ENCODE measurements at regions not wholly inside any gene's neighbourhood (a gene's known extent, or its start where the extent isn't known, plus 50 kb on each side); places are given as distances from the start of the nearest gene placed in this dataset.

DNA sequence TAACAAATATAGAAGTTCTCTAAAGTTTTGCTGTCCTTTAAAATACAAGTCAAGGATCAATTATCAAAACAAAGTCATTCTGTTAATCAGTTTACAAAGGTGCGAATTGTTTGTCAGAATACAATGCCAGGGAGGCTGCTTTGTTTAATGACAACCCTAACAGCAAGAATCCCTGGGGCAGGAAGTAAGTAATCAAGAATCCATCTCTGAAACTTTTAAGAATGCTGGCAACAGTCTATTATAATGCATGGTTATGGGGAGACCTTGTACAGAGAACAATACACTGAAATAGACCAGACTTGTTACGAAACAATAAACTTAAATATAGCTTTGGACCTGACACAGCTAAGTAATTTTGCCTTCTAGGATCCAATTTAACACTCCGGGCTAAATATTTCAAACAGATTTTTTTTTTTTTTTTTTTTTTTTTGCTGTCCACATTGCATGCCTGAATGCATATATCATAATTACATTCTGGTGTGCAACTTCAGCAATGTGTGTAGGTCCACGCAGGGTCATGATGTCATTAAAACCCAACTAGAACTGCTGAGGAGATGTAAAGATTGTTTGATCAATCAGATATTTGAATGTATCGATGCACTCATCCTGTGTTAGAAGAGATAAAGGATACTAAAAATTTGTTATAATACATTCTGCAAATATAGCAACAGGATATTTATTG lies 421.3 kb downstream of the CETN3 start:
- intact Hi-C loops (cut with DNase I), result no loop called here
- TF ChIP-seq POLR2AphosphoS5 (IDR thresholded peaks at IDR 0.05) (peak in 1 of 4 donors; percentile 10), EP300 (IDR thresholded peaks at IDR 0.05) (no peak)
- no peaks in the 10 kb centered on the region for H3K9me3 ChIP-seq
- WGBS, 2 donors, result 89 to 93% methylated on average over 5 of the region's 5 CpGs
- no peak overlapping the region for H3K4me3 ChIP-seq
- peaks cover 0 to 23% (median 14%) of the 10 kb centered on the region in 4 donors for H3K4me1 ChIP-seq
- H3K27me3 ChIP-seq, result no peaks in the 10 kb centered on the region
- H3K27ac ChIP-seq, result peak overlapping the region in 2 of 4 donors; percentile 3 to 39
- H3K36me3 ChIP-seq, result no peaks in the 10 kb centered on the region
- DNase-seq, result no peak

DNA sequence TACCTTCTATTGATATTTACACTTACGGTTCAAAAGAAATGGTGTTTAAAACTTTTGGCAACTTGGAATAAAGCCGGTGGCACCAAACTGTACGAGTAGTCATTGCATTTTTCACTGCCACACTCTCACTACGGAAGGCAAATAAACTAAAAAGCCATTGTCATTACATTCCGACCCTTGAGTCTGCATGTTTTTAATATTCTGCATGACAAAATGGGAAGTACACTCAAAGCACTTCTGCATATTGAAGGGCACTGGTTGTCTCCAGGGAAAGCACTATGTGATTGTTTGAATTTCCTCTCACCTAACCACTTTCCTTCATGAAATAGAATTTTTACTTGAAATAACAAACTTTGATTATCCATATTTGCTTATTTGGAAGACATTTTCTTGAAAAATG lies 426.3 kb downstream of the CETN3 start:
- Histone ChIP-seq H3K9me3 (no peaks in the 10 kb centered on the region), H3K27ac (no peak overlapping the region), H3K27me3 (no peaks in the 10 kb centered on the region), H3K4me3 (no peak overlapping the region), H3K4me1 (peaks cover 0 to 4% (median 2%) of the 10 kb centered on the region in 4 donors), H3K36me3 (no peaks in the 10 kb centered on the region)
- 74 to 88% methylated on average over 5 of the region's 5 CpGs for WGBS, 2 donors
- intact Hi-C loops (cut with DNase I), result no loop called here
- TF ChIP-seq, protein P1, sequence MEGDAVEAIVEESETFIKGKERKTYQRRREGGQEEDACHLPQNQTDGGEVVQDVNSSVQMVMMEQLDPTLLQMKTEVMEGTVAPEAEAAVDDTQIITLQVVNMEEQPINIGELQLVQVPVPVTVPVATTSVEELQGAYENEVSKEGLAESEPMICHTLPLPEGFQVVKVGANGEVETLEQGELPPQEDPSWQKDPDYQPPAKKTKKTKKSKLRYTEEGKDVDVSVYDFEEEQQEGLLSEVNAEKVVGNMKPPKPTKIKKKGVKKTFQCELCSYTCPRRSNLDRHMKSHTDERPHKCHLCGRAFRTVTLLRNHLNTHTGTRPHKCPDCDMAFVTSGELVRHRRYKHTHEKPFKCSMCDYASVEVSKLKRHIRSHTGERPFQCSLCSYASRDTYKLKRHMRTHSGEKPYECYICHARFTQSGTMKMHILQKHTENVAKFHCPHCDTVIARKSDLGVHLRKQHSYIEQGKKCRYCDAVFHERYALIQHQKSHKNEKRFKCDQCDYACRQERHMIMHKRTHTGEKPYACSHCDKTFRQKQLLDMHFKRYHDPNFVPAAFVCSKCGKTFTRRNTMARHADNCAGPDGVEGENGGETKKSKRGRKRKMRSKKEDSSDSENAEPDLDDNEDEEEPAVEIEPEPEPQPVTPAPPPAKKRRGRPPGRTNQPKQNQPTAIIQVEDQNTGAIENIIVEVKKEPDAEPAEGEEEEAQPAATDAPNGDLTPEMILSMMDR (IDR thresholded peaks at IDR 0.05), result no peak
- TF ChIP-seq POLR2AphosphoS5 (IDR thresholded peaks at IDR 0.05) (no peak), EP300 (IDR thresholded peaks at IDR 0.05) (no peak), POLR2A (IDR thresholded peaks at IDR 0.05) (no peak)
- DNase-seq, result no peak

DNA sequence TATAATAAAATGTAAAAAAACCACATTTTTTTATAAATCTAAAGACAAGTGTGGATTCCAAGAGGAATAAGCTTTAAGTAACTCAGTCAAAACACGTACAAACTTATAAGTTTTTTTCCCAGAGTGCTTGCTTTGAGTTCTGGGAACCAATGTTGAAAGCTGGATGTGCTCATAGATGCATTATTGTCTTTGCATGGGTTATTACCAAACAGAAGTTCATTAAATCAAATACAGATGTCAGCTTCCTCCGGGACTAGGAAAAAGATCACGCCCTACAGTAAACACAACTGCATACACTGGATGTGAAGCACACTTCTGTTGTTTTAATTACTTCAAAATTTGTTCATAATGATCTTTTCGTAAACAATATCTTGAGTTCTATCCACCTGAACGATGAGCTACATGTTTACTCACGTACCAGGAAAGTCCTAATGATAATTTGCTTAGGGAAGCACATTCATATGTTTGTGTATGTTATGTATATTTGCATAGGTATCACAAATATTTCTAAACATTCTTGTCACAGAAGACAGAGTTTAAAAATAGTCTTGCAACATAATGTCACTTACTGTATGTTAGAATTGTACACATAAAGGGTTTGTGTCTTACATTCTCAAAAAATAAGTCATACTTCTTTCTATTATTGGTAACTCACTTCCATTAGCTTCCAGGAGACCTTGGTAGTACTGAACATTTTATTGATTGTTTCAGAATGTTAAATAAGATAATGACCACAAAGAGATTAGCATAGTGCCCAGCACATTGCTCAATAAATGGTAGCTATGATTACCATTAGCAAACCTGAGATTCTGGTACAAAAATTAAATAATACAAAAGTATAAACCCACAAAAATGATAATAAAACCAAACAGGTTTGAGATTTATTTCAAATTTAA lies 427.4 kb downstream of the CETN3 start:
- 52 to 77% methylated on average over 6 of the region's 6 CpGs for WGBS, 2 donors
- H3K9me3 ChIP-seq, result no peaks in the 10 kb centered on the region

DNA sequence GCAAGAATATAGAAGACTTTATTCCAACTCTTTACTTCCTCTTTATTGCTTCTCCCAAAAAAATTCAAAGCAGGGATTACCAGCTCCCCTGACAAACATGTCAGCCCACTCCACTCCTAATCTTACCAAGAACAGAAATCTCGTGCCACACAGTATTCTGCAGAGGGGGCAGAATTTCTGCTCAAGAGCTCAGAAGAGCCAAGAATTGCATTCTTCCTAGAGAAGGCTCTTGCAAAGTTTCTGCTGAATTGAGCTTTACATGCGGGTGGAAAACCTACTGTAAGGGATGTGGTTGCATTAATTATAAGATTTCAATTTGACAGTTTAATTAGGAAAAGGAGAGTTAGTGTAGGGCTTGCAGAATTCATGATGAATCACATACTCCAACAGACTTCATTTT lies 428.5 kb downstream of the CETN3 start:
- TF ChIP-seq POLR2AphosphoS5 (IDR thresholded peaks at IDR 0.05), result no peak
- TF ChIP-seq, protein P1 (IDR thresholded peaks at IDR 0.05), result no peak
- TF ChIP-seq EP300 (IDR thresholded peaks at IDR 0.05), result no peak
- TF ChIP-seq POLR2A (IDR thresholded peaks at IDR 0.05), result no peak
- intact Hi-C loops (cut with DNase I), result no loop called here
- Histone ChIP-seq H3K9me3 (no peaks in the 10 kb centered on the region), H3K27me3 (no peaks in the 10 kb centered on the region), H3K4me1 (no peaks in the 10 kb centered on the region), H3K36me3 (no peaks in the 10 kb centered on the region), H3K4me3 (no peak overlapping the region), H3K27ac (no peak overlapping the region)
- no peak for DNase-seq
- WGBS, 2 donors, result 81 to 87% methylated on average over 2 of the region's 2 CpGs

More for the DNA sequence above, 427.4 kb downstream of the CETN3 start:
- Histone ChIP-seq H3K4me3 (no peak overlapping the region), H3K27ac (no peak overlapping the region), H3K4me1 (no peaks in the 10 kb centered on the region), H3K36me3 (no peaks in the 10 kb centered on the region), H3K27me3 (no peaks in the 10 kb centered on the region)
- intact Hi-C loops (cut with DNase I), result no loop called here
- DNase-seq, result no peak
- TF ChIP-seq, protein P1 (IDR thresholded peaks at IDR 0.05), result no peak
- no peak for TF ChIP-seq EP300 (IDR thresholded peaks at IDR 0.05)
- no peak for TF ChIP-seq POLR2AphosphoS5 (IDR thresholded peaks at IDR 0.05)
- no peak for TF ChIP-seq POLR2A (IDR thresholded peaks at IDR 0.05)

DNA sequence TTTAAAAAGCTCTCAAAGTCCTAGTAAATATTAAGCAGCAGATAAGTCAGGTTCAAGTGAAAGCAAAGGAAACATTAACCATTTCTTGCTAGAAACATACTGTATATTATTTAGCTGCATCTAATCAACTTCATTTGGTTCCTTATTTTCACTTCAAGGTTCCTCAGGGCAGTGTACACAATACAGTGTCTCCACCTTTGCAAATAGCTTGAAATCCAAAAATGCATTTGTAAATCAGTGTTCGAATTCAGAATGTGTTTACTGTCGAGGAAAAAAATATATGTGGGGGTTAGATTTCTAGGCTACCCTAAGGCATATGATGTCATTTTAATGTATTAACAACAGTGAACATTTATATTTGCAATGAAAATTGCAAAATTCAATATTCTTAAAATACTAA lies 436.0 kb downstream of the CETN3 start:
- peaks cover 0 to 7% (median 0%) of the 10 kb centered on the region in 4 donors for H3K4me1 ChIP-seq
- H3K27ac ChIP-seq, result no peak overlapping the region
- TF ChIP-seq, protein P1 (IDR thresholded peaks at IDR 0.05), result no peak
- TF ChIP-seq EP300 (IDR thresholded peaks at IDR 0.05) (no peak), POLR2AphosphoS5 (IDR thresholded peaks at IDR 0.05) (no peak), POLR2A (IDR thresholded peaks at IDR 0.05) (no peak)
- 87 to 90% methylated on average over 2 of the region's 2 CpGs for WGBS, 2 donors
- intact Hi-C loops (cut with DNase I), result no loop called here
- no peaks in the 10 kb centered on the region for H3K36me3 ChIP-seq
- no peaks in the 10 kb centered on the region for H3K27me3 ChIP-seq
- H3K9me3 ChIP-seq, result no peaks in the 10 kb centered on the region
- DNase-seq, result no peak
- no peak overlapping the region for H3K4me3 ChIP-seq
